ENCODE measurements at regions not wholly inside any gene's neighbourhood (a gene's known extent, or its start where the extent isn't known, plus 50 kb on each side); places are given as distances from the start of the nearest gene placed in this dataset.

GRCh38 chr3:73695841-73696240 lies 71.1 kb upstream of the PDZRN3 start:
- DNase-seq (ENCODE audit: low spot score), result no peak

DNA sequence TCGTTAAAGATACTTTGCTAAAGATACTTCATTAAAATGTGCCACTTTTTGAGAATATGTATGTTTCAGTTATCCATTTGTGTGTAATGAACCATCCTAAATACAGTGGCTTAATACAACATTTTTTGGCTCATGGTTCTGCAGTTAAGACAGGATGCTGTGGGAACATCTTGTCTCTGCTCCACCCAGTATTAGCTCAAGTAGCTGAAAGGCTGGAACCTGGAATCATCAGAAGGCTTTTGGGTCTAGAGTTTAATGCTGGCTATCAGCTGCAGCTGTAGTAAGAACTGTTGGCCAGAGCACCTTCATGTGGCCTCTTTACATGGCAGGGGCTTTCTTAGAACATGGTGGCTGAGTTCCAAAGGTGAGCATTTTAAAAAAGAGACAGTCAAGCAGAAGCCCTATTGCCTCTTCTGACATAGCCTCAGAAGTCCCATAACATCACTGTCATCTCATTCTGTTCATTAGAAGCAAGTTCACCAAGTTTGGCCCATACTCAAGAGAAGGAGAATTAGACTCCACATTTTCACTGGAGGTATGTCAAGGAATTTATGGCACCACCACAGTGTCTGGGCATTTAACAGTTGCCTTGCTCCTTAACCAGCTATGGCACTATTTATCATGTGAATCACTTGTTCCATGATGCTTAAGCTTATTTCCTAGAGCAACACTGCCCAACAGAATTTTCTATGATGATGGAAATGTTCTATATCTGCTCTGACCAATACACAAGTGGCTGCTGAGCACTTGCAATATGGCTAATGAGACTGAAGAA lies 70.4 kb upstream of the PDZRN3 start:
- DNase-seq (ENCODE audit: low spot score), result no peak

DNA sequence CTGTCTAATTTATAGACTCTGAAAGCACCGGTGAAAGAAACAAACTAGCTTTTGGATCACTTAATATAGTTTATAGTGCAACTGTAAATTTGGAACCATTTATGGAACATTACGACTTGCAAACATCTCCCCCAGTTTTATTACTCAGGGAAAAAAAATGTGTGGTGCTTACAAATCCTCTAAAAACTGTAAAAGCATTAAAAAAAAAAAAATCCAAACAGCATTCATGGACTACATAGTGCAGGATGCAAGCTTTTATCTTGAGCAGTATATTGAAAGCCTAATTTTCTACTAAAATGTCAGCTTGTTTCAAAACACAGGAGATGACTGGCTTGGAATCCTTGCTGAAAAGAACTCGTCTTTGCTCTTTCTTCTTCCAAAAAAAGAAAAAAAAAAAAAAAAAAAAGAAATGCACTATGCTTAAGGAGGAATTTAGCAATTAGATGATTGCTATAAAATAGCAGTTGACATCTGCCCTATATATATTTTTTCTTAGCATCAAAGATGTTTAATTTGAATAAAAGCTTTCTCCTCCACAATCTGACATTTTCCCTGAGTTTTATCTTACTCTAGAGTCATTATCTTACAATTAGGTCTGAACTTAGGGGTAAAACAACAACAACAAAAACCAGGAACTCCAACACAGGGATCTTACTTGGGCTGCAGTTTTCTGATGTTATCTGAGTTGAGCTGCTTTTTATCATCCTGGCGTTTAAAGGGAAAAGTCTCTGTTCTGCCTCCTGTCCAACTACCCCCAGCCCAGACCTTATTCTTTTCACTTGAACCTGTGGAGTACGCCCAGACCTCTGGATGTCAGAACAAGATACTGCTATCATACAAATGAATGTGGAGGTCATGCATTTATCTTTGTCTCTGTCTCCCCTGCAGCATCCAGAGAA lies 62.6 kb upstream of the PDZRN3 start:
- no peak for DNase-seq (ENCODE audit: low spot score)

- no peak for DNase-seq (ENCODE audit: low spot score)
Measured at GRCh38 chr3:73685061-73685460, 60.3 kb upstream of the PDZRN3 start.

DNA sequence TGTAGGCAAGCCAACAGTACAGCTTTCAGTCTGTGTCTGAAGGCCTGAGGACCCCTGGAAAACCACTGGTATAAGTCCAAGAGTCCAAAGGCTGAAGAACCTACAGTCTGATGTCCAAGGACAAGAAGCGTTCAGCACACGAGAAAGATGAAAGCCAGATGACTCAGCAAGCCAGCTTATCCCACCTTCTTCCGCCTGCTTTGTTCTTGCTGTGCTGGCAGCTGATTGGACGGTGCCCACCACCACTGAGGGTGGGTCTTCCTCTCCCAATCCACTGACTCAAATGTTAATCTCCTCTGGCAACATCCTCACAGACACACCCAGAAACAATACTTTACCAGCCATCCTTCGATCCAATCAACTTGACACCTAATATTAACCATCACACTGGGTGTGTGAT lies 59.0 kb upstream of the PDZRN3 start:
- DNase-seq (ENCODE audit: low spot score), result no peak

DNA sequence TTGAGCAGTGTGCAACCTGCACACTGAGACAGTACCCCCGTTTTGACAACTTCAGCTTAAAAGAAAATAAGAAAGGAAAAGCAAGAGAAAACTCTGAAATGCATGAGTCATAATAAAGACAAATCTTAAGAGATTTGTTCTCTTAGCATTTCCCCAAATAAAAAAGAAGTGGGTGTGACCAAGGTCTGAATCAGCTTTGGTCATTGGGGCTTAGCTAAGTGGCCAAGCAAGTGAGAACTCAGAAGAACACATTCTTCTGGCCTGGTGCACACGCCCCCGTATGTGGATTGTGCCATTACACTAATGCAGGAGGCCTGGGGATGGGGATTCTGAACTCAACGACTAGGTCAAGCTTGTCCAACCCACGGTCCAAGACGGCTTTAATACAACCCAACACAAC lies 56.9 kb upstream of the PDZRN3 start:
- no peak for DNase-seq (ENCODE audit: low spot score)

DNA sequence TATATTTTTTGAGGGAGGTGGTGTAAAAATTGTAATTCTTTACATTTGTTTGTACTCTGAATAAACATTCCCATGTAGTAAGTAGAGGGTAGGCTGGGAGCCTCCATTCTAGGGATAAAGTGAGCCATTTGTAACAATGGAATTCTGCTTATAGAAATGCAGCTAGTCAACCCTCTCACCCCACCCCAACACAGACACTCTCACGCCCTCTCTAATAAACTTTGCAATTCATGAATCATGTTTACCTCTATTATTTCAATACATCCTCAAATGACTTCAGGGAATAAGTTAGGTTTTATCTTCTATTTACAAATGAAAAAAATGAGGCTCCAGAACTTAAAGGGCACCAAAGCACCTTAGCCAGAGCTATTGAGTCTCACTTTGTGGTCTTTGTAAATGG lies 56.5 kb upstream of the PDZRN3 start:
- no peak for DNase-seq (ENCODE audit: low spot score)

DNA sequence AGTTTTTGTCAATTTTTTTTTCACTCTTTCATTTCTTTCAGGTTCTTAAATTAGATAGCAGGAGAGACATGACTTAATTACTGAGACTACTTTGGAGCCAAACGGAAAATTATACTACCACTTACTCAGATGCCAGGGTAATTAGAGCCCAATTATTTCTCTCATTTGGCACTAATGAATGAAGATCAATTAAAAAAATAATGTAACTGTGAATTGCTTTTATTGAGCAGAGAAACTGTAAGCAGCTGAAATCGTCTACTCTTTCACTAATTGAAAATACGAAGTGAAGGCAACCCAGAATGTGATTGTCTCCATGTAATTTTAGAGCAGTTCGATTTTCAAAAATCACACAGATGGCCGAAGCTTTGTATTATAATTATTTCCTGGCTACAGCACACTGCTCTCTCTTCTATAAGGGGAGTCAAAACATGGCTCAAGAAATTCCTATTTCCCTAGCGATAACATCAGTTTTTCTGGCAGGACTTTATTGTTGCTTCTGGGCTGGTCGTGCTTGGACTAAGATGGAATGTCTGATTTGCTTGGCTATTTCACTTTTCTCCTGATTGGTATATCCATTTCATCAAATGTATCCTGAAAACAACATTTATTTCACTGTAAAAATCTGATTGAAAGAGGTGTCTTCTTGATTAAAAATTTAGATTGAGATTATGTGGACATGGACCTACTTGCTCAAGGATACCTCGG lies 55.8 kb upstream of the PDZRN3 start:
- no peak for DNase-seq (ENCODE audit: low spot score)

DNA sequence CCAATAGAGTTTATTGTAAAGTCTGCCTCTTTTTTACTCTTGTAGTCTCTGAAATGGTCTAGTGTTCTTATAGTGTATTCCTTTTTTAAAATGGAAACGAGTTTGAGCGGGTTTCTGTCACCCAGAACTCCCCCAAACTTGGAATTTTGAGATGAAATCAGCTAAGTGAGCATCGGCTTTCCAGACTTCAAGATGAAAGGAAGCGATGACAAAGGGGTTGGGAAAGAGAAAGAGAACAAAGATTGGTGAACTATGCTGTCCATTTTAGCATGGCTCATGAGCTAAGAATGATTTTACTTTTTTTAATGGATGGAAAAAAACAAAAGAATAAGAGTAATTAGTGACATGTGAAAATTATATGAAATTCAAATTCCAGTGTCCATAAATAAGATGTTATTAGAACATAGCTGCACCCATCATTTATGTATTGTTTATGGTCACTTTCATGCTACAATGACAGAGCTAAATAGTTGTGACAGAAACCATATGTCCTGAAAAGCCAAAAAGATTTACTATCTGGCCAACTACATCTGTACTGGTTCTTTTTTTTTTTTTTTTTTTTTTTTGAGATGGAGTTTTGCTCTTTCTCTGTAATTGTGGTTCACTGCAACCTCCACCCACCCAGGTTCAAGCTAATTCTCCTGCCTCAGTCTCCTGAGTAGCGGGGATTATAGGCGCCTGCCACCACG lies 52.7 kb upstream of the PDZRN3 start:
- DNase-seq (ENCODE audit: low spot score), result no peak
